GM18873 (cell line): ENCODE measurements at regions not wholly inside any gene's neighbourhood (a gene's known extent, or its start where the extent isn't known, plus 50 kb on each side); places are given as distances from the start of the nearest gene placed in this dataset.
"Not testable (repeated sequence)": the region's sequence is repeated elsewhere in the genome, so short reads cannot be mapped to it uniquely, and the experiment has no call there.

Experiments used
- ATAC-seq: cut with Tn5 transposase; IDR thresholded peaks from one replicate; pipeline ENCODE4 v1.9.1; 2021; ENCODE audit warnings: mild to moderate bottlenecking, moderate library complexity, moderate number of reproducible peaks; ENCODE audit not compliant: unreplicated experiment, low FRiP score

GRCh38 chr5:41995193-41995592 is 70.1 kb downstream of the FBXO4 start:
- no peak for ATAC-seq

- no peak for ATAC-seq
Observed at GRCh38 chr5:42001673-42002072, 76.6 kb downstream of the FBXO4 start.

GRCh38 chr5:42003852-42004251 is 78.8 kb downstream of the FBXO4 start:
- ATAC-seq, result not testable (repeated sequence)

DNA sequence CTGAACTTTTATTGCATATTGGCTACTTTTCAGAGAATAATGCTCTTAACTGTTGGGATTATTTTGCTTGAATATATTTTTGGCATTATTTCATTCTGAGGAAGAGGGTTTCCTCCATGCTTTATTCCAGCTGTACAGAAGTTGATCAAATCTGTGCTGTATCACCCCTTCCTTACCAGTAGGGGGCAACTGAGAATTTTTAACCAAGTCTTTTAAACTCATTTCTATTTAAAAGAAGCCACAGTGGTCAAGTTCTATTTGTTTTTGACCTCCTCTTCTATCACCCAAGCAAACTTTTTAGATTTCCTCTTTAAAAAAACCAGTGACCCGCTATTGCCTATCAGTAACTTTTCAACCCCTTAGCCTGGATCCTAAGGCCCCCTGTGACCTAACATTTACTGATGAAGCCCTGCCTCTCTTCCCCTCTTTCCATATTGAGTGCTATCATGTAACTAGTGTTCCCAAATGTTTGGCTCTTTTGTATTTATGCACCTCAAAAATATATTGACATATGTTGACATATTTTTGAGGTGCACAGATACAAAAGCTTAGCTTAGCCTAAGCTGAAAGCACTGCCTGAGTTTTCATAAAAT is 80.6 kb downstream of the FBXO4 start:
- ATAC-seq, result peak; percentile 76

- no peak for ATAC-seq
Observed at GRCh38 chr5:42013561-42013960, 88.5 kb downstream of the FBXO4 start.

GRCh38 chr5:42015254-42015653 is 90.2 kb downstream of the FBXO4 start:
- ATAC-seq, result no peak

GRCh38 chr5:42015681-42016080 is 90.6 kb downstream of the FBXO4 start:
- no peak for ATAC-seq

- ATAC-seq, result no peak
Observed at GRCh38 chr5:42020788-42021530, 95.9 kb downstream of the FBXO4 start.

DNA sequence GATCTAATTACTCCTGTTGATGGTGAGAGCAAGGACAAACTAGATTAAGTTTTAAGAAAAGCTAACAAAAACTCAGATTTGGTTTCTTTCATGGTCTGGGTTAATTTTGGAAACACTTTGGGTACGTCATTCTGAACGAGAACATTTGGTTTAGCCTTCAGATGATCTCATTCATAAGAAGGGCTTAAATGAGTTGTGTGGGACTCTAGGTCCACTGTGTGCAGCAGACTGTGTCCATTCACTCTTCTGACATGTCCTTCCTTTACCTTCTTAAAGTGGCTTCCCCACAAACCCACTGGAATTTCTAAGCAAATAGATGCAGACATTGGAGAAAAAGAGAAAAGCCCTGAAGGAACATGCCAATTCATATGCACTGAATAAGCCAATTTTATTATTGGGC is 96.8 kb downstream of the FBXO4 start:
- ATAC-seq, result no peak

GRCh38 chr5:42022383-42022972 is 97.4 kb downstream of the FBXO4 start:
- ATAC-seq, result no peak

GRCh38 chr5:42026446-42026845 is 101.4 kb downstream of the FBXO4 start:
- no peak for ATAC-seq

GRCh38 chr5:42032137-42032536 is 107.1 kb downstream of the FBXO4 start:
- no peak for ATAC-seq

GRCh38 chr5:42035526-42035925 is 110.4 kb downstream of the FBXO4 start:
- ATAC-seq, result no peak

GRCh38 chr5:42036379-42036778 is 111.3 kb downstream of the FBXO4 start:
- no peak for ATAC-seq

DNA sequence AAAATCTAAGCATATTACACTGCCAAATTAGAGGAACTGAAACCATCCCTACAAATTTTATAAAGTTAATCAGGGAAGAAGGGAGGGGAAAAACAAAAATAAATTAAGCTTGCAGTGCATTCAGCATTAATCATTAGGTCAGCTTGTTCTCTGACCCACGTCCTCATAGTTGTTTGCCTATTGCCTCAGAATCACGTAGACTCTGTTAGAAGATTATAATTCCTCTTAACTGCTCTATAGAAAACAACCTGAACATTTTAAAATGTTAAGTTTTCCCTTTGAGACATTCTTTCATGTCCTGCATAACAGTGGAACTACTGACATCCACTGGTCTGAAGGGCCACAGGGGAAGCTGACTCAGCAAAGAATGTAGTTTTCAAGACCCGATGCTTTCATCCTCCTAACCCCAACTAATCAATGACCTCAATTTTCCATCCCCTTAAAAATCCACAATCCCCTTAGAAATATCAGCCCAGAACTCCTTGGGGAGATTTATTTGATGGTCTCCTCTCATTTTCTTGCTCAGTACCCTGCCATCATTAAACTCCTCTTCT is 112.4 kb downstream of the FBXO4 start:
- ATAC-seq, result no peak

DNA sequence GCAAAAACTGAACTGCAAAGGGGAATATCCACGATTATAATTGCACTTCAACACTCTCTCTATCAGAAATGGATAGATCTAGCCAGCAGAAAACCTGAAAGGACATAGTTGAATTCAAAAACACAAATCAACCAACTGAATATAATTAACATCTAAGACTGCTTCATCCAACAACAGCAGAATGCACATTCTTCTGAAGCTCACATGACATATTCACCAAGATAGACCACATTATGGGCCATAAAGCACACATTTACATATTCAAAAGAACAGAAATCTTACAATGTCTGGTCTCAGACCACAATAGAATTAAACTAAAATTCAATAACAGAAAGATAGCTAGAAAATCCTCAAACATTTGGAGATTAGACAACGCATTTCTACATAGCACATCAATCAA is 118.3 kb downstream of the FBXO4 start:
- ATAC-seq, result no peak

DNA sequence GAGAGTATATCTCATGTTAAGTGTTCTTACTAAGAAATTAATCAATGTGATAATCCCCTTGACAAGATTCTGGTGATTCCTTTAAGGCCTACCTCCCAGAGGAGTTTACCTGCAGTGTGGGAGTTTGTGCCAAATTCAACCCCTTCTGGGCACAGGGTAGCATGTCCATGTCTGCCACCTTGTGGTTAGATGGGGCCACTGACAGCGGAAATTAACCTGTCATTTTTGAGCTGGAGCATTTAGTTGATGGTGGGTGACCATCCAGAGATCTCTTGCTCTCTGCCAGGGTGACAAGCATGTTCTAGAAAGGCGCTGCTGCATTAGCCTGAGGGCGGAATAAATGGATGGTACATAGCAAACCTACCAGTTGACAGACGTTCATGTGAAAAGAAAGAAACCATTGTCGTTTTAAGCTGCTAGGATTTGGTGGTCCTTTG is 132.2 kb downstream of the FBXO4 start:
- peak; percentile 86 for ATAC-seq

DNA sequence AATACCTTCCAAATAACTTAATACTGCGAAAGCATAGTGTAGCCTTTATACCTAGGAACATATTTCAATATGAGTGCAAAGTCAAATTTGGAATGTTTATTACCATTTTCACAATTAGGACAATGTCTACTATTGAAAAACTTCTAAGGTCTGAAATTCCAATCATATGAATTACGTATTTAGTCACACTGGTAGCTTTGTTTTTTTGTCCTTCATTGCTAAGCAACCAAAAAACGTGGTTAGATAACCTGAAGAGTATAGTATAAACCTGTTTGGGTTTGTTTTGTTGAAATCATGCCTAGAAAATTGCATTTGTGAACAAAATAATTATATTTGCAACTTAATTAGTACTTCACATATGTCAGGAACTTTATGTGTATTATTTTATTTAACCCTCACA is 134.2 kb downstream of the FBXO4 start:
- ATAC-seq, result no peak

DNA sequence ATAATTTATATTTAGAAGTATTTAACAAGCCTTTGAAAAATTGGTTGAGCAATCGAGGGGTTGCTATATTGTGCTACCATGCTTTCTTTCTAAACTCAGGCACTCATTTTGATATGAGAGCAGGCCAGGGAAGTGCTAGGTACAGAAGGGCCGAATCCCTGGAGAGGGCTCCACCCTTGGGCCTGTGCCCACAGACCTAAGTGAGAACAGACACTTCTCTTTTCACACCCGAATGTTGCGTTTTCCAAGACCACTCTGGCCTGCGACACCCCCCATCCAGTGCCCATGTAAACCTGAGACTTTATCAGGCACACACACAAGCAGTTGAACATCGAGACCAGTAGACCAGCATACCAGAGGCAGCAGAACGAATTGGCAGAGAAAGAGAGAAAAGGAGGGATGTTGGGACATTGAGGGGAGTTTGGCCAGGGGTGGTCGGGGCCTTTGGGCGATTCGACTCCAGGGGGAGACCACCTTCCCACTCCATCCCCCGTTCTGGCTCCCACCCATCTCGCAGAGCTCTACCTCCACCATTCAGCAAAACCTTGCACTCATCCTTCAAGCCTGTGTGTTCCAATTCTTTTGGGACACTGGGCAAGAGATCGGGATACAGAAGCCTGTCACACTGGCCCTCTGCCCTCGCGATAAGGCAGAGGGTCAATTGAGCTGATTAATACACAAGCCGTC is 134.8 kb downstream of the FBXO4 start:
- no peak for ATAC-seq

DNA sequence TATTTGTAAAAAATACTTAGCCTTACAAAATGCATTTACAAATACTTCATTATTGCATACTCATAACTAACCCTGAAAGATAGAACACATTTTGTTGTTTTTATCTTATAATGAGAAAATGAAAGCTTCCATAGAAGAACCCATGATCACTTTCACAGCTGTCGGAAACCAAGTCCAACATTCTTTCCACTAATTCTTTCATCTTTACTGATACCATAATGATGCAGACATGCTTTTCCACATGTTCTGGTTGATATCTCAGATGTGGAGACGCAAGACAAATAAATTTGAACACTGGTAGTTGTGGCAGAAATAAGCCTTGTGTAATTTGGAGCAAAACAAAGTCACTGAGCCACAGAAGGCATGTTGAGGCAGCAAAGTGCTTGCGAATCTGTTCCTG is 136.0 kb downstream of the FBXO4 start:
- ATAC-seq, result no peak

GRCh38 chr5:42064821-42065220 is 139.7 kb downstream of the FBXO4 start:
- ATAC-seq, result no peak
